ENCODE measurements at regions not wholly inside any gene's neighbourhood (a gene's known extent, or its start where the extent isn't known, plus 50 kb on each side); places are given as distances from the start of the nearest gene placed in this dataset.

DNA sequence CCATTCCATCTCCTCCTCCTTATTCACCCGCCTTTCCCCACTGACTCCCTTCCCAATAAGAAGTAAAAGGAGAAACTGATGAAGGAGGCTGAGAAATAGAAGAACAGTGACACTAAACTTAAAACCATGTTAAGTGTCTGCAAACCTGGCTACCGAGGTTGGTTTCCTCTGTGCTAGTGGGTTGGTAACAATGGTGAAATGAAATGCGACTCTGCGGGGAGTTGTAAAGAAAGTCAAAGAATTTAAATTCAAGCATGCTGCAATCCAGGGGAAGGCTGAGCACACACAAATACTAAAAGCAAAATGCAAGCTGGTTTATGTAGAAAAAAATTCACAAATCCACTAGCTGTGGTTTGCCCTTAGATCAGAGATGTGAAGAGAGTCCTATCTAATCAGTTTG lies 155.2 kb upstream of the PDE10A start:
- DNase-seq (ENCODE audit: low read depth), result no peak
- TF ChIP-seq CTCF (conservative IDR thresholded peaks at IDR 0.05; ENCODE audit: low read depth, low read length), result no peak

DNA sequence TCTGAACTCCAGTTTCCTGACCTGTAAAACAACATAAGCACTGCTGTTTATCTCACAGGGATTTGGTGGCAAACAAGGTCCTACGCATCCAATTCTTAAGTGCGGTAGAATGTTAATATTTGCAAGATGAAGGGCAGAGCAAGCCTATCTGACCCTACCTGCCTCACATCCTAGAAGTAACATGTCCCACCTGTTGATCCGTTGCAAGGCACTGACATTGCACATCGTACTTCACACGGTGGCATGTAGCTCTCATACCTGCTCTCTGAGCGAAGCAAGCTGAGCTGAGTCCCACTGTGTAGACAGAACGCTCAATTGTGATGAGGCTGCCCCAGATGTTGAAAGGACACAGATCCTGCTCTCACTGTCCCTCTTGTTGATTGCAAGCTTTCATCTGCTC lies 154.7 kb upstream of the PDE10A start:
- H3K4me3 ChIP-seq (ENCODE audit: low read depth, low read length), result no peak overlapping the region
- no peak for TF ChIP-seq CTCF (conservative IDR thresholded peaks at IDR 0.05; ENCODE audit: low read depth, low read length)
- no peak for DNase-seq (ENCODE audit: low read depth)

More for the DNA sequence above, 155.2 kb upstream of the PDE10A start:
- H3K4me3 ChIP-seq (ENCODE audit: low read depth, low read length), result no peak overlapping the region

- no peak overlapping the region for H3K4me3 ChIP-seq (ENCODE audit: low read depth, low read length)
- no peak for TF ChIP-seq CTCF (conservative IDR thresholded peaks at IDR 0.05; ENCODE audit: low read depth, low read length)
- DNase-seq (ENCODE audit: low read depth), result no peak
Measured at GRCh38 chr6:165817148-165817547, 154.1 kb upstream of the PDE10A start.

- TF ChIP-seq CTCF (conservative IDR thresholded peaks at IDR 0.05; ENCODE audit: low read depth, low read length), result no peak
- DNase-seq (ENCODE audit: low read depth), result no peak
- H3K4me3 ChIP-seq (ENCODE audit: low read depth, low read length), result no peak overlapping the region
Measured at GRCh38 chr6:165814679-165815078, 151.6 kb upstream of the PDE10A start.

DNA sequence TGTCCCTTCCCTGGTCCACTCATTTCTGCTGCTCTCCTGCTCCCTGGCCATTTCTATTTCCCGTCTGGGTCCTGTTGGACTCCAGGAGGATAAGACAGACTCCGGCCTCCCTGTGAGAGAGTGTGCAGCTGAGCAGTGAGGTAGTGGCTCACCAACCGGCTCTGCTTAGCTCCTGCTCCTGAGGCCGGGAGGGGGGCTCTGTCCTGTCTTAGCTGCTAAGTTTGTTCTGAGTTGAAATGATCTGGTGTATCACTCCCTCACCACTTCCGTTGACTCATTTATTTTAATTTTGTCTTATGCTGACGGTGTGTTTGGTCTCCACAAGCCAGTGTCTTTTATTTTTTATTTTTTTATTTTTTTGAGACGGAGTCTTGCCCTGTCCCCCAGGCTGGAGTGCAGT lies 148.5 kb upstream of the PDE10A start:
- no peak overlapping the region for H3K4me3 ChIP-seq (ENCODE audit: low read depth, low read length)
- DNase-seq (ENCODE audit: low read depth), result no peak
- TF ChIP-seq CTCF (conservative IDR thresholded peaks at IDR 0.05; ENCODE audit: low read depth, low read length), result no peak

GRCh38 chr6:165808021-165808420 lies 145.0 kb upstream of the PDE10A start:
- no peak for TF ChIP-seq CTCF (conservative IDR thresholded peaks at IDR 0.05; ENCODE audit: low read depth, low read length)
- DNase-seq (ENCODE audit: low read depth), result no peak
- no peak overlapping the region for H3K4me3 ChIP-seq (ENCODE audit: low read depth, low read length)

GRCh38 chr6:165807249-165807960 lies 144.4 kb upstream of the PDE10A start:
- DNase-seq (ENCODE audit: low read depth), result no peak
- TF ChIP-seq CTCF (conservative IDR thresholded peaks at IDR 0.05; ENCODE audit: low read depth, low read length), result no peak
- no peak overlapping the region for H3K4me3 ChIP-seq (ENCODE audit: low read depth, low read length)
